ENCODE measurements at regions not wholly inside any gene's neighbourhood (a gene's known extent, or its start where the extent isn't known, plus 50 kb on each side); places are given as distances from the start of the nearest gene placed in this dataset.

- TF ChIP-seq CTCF (IDR thresholded peaks at IDR 0.05) (no peak), POLR2A (IDR thresholded peaks at IDR 0.05) (no peak)
Measured at GRCh38 chr15:91431041-91431715, 331.1 kb downstream of the SV2B start.
